HG03060 (cell line): ENCODE measurements at regions not wholly inside any gene's neighbourhood (a gene's known extent, or its start where the extent isn't known, plus 50 kb on each side); places are given as distances from the start of the nearest gene placed in this dataset.
"Not testable (repeated sequence)": the region's sequence is repeated elsewhere in the genome, so short reads cannot be mapped to it uniquely, and the experiment has no call there.

Experiments
- ATAC-seq: cut with Tn5 transposase; IDR thresholded peaks from one replicate; pipeline ENCODE4 v1.9.1; 2021; ENCODE audit warnings: low read depth, moderate number of reproducible peaks; ENCODE audit not compliant: unreplicated experiment

- no peak for ATAC-seq
Observed at GRCh38 chr9:28396058-28396457, 822.8 kb upstream of the C9orf72 start.

GRCh38 chr9:28407351-28407750 is 834.1 kb upstream of the C9orf72 start:
- no peak for ATAC-seq

- no peak for ATAC-seq
Observed at GRCh38 chr9:28409919-28410318, 836.6 kb upstream of the C9orf72 start.

GRCh38 chr9:28410411-28410810 is 837.1 kb upstream of the C9orf72 start:
- ATAC-seq: no peak

- ATAC-seq: no peak
Observed at GRCh38 chr9:28413471-28413870, 840.2 kb upstream of the C9orf72 start.

- ATAC-seq: no peak
Observed at GRCh38 chr9:28423255-28423654, 850.0 kb upstream of the C9orf72 start.

- ATAC-seq: no peak
Observed at GRCh38 chr9:28435456-28435855, 862.2 kb upstream of the C9orf72 start.

- ATAC-seq: no peak
Observed at GRCh38 chr9:28439688-28440087, 866.4 kb upstream of the C9orf72 start.

GRCh38 chr9:28443461-28443860 is 870.2 kb upstream of the C9orf72 start:
- no peak for ATAC-seq

- no peak for ATAC-seq
Observed at GRCh38 chr9:28444637-28445036, 871.4 kb upstream of the C9orf72 start.

GRCh38 chr9:28445211-28445610 is 871.9 kb upstream of the C9orf72 start:
- ATAC-seq: no peak

- no peak for ATAC-seq
Observed at GRCh38 chr9:28453918-28454317, 880.6 kb upstream of the C9orf72 start.

GRCh38 chr9:28456861-28457260 is 883.6 kb upstream of the C9orf72 start:
- ATAC-seq: no peak

- ATAC-seq: no peak
Observed at GRCh38 chr9:28464481-28465216, 891.4 kb upstream of the C9orf72 start.

GRCh38 chr9:28471261-28471660 is 898.0 kb upstream of the C9orf72 start:
- no peak for ATAC-seq

GRCh38 chr9:28487561-28487960 is 914.3 kb upstream of the C9orf72 start:
- no peak for ATAC-seq

- no peak for ATAC-seq
Observed at GRCh38 chr9:28491121-28491520, 917.8 kb upstream of the C9orf72 start.

- not testable (repeated sequence) for ATAC-seq
Observed at GRCh38 chr9:28498168-28498567, 924.9 kb upstream of the C9orf72 start.

- ATAC-seq: no peak
Observed at GRCh38 chr9:28502189-28502588, 928.9 kb upstream of the C9orf72 start.

- ATAC-seq: no peak
Observed at GRCh38 chr9:28502741-28503140, 929.5 kb upstream of the C9orf72 start.

- no peak for ATAC-seq
Observed at GRCh38 chr9:28503573-28503972, 930.3 kb upstream of the C9orf72 start.

- ATAC-seq: no peak
Observed at GRCh38 chr9:28518439-28518838, 945.2 kb upstream of the C9orf72 start.

GRCh38 chr9:28524309-28524708 is 951.0 kb upstream of the C9orf72 start:
- ATAC-seq: not testable (repeated sequence)
